PC-3 (cell line): ENCODE measurements at regions not wholly inside any gene's neighbourhood (a gene's known extent, or its start where the extent isn't known, plus 50 kb on each side); places are given as distances from the start of the nearest gene placed in this dataset.
A peak's percentile ranks its signal among the peaks of the same experiment; 100 is the strongest.

ENCODE experiments used
- ATAC-seq: fragments of 200-7000 bp; cut with Tn5 transposase; 2 replicates; pipeline ENCODE4 v1.9.1; 2020; ENCODE audit warnings: mild to moderate bottlenecking, moderate library complexity
- BruUV-seq: library from RNA; stranded (reverse); fragments of 400-500 nt; replicated peaks from 2 replicates; lab custom pipeline; 2021; lab: Mats Ljungman, UMichigan
- CTCF ChIA-PET: fragments of 300-600 bp; sonication (Branson Sonifier 250); formaldehyde crosslinking; loops from one replicate; lab custom pipeline; 2022; ENCODE audit warnings: antibody characterized with exemption; lab: Charles Lee
- POLR2A ChIA-PET: fragments of 300-600 bp; sonication (Branson Sonifier 250); formaldehyde crosslinking; loops from one replicate; lab custom pipeline; 2022; ENCODE audit warnings: antibody characterized with exemption; ENCODE audit not compliant: unreplicated experiment; lab: Charles Lee
- DNase-seq: peaks from one replicate; pipeline ENCODE4 v3.0.0-alpha.2; 2015
- H2AFZ ChIP-seq: fragments of 300-600 bp; sonication (generic); 2 replicates; pipeline ENCODE4 v1.6.0; 2016; ENCODE audit warnings: antibody characterized with exemption, low read length
- H3F3A ChIP-seq: fragments of 300-600 bp; sonication (generic); one replicate; pipeline ENCODE4 v1.6.0; 2017; ENCODE audit warnings: antibody characterized with exemption, low read length, control low read depth, mild to moderate bottlenecking; ENCODE audit not compliant: unreplicated experiment
- H3K27ac ChIP-seq: fragments of 300-600 bp; sonication (generic); 2 replicates; pipeline ENCODE4 v1.5.1; 2016; ENCODE audit warnings: mild to moderate bottlenecking, low read length
- H3K27me3 ChIP-seq: fragments of 300-600 bp; sonication (generic); 2 replicates; pipeline ENCODE4 v1.6.1; 2016; ENCODE audit warnings: low read length, mixed read lengths
- H3K36me3 ChIP-seq: fragments of 300-600 bp; sonication (generic); 2 replicates; pipeline ENCODE4 v1.6.1; 2016; ENCODE audit warnings: low read depth, mixed run types, low read length, mixed read lengths
- H3K4me1 ChIP-seq: fragments of 300-600 bp; sonication (generic); 2 replicates; pipeline ENCODE4 v1.5.1; 2016; ENCODE audit warnings: low read length; ENCODE audit not compliant: insufficient read depth
- H3K4me2 ChIP-seq: fragments of 300-600 bp; sonication (generic); 2 replicates; pipeline ENCODE4 v1.6.0; 2016; ENCODE audit warnings: low read length
- H3K4me3 ChIP-seq: fragments of 300-600 bp; sonication (generic); 2 replicates; pipeline ENCODE4 v1.5.1; 2016; ENCODE audit warnings: mild to moderate bottlenecking, low read length, mixed read lengths
- H3K79me2 ChIP-seq: fragments of 300-600 bp; sonication (generic); 2 replicates; pipeline ENCODE4 v1.6.1; 2017; ENCODE audit warnings: low read length, mixed read lengths
- H3K9ac ChIP-seq: fragments of 300-600 bp; sonication (generic); 2 replicates; pipeline ENCODE4 v1.6.0; 2016; ENCODE audit warnings: mild to moderate bottlenecking, low read length
- H3K9me2 ChIP-seq: fragments of 300-600 bp; sonication (generic); replicated peaks from 2 replicates; pipeline ENCODE4 v1.6.1; 2016; ENCODE audit warnings: mixed run types, low read length, mixed read lengths
- H3K9me3 ChIP-seq: fragments of 300-600 bp; sonication (generic); 2 replicates; pipeline ENCODE4 v1.6.1; 2016; ENCODE audit warnings: low read length, mixed read lengths
- H4K20me1 ChIP-seq: fragments of 300-600 bp; sonication (generic); 2 replicates; pipeline ENCODE4 v1.6.1; 2016; ENCODE audit warnings: low read length, mixed read lengths
- CTCF ChIP-seq: fragments of 300-600 bp; sonication (generic); conservative IDR thresholded peaks from 2 replicates; pipeline ENCODE4 v1.5.1; 2017; ENCODE audit warnings: antibody characterized with exemption, low read depth, mild to moderate bottlenecking, low read length
- EZH2 ChIP-seq: fragments of 300-600 bp; sonication (generic); IDR thresholded peaks from one replicate; pipeline ENCODE4 v1.6.1; 2017; ENCODE audit warnings: antibody characterized with exemption, mild to moderate bottlenecking, low read length; ENCODE audit not compliant: unreplicated experiment
- EZH2phosphoT487 ChIP-seq: fragments of 300-600 bp; sonication (generic); IDR thresholded peaks from 2 replicates; pipeline ENCODE4 v1.6.1; 2018; ENCODE audit warnings: mild to moderate bottlenecking, antibody characterized with exemption, low read length, borderline replicate concordance
- intact Hi-C: fragments of 100-400 bp; cut with micrococcal nuclease; formaldehyde crosslinking; loops from 2 replicates; pipeline ENCODE4 v1.9.0; 2023

GRCh38 chr14:50012644-50013043, 103.7 kb downstream of the VCPKMT start:
- BruUV-seq = no TSS peak
- ChIA-PET CTCF (interaction anchor here (0.6 kb wide), 1 partner anchor 1155 kb away, joined by 4 read pairs; no protein-coding TSS in a partner anchor), POLR2A (interaction anchor here (0.6 to 1.0 kb wide), 2 partner anchors 11 to 137 kb away, joined by 4 read pairs; no protein-coding TSS in a partner anchor)
- intact Hi-C loops = no loop called here
- no peaks in the 10 kb centered on the region for H3K27me3 ChIP-seq
- TF ChIP-seq CTCF = no peak
- TF ChIP-seq EZH2phosphoT487 = no peak
- TF ChIP-seq EZH2 = no peak
- peak overlapping the region; percentile 96 for H3K27ac ChIP-seq
- peaks cover 45% of the 10 kb centered on the region for H3K4me1 ChIP-seq
- peaks cover 8% of the 10 kb centered on the region for H3F3A ChIP-seq
- no peaks in the 10 kb centered on the region for H4K20me1 ChIP-seq
- peak overlapping the region; percentile 14; the same call in 1 of the 2 replicates for H3K9ac ChIP-seq
- no peak overlapping the region for H2AFZ ChIP-seq
- H3K9me3 ChIP-seq = no peaks in the 10 kb centered on the region
- no peak overlapping the region for H3K4me3 ChIP-seq
- ATAC-seq (no peak), DNase-seq (peak; percentile 33)
- H3K4me2 ChIP-seq = no peak overlapping the region
- H3K79me2 ChIP-seq = no peaks in the 10 kb centered on the region
- no peaks in the 10 kb centered on the region for H3K36me3 ChIP-seq
- no peaks in the 10 kb centered on the region for H3K9me2 ChIP-seq

- Histone ChIP-seq H3K79me2 (no peaks in the 10 kb centered on the region), H3K36me3 (no peaks in the 10 kb centered on the region), H3K27me3 (no peaks in the 10 kb centered on the region), H3K9me3 (no peaks in the 10 kb centered on the region), H3K27ac (peak overlapping the region; percentile 96), H3F3A (peaks cover 8% of the 10 kb centered on the region), H4K20me1 (no peaks in the 10 kb centered on the region), H3K4me1 (peaks cover 46% of the 10 kb centered on the region), H2AFZ (0 out of 2 replicates have a peak overlapping the region, but pooled peaks have one; percentile 4), H3K4me2 (peak overlapping the region; percentile 35), H3K9me2 (no peaks in the 10 kb centered on the region), H3K9ac (peak overlapping the region; percentile 71), H3K4me3 (no peak overlapping the region)
- intact Hi-C loops = no loop called here
- DNase-seq (peak; percentile 95), ATAC-seq (peak; percentile 88)
- POLR2A ChIA-PET = interaction anchor here (0.6 to 1.0 kb wide), 3 partner anchors 12 to 137 kb away, joined by 3 to 4 read pairs (median 4); no protein-coding TSS in a partner anchor
- TSS peak; percentile 86 for BruUV-seq
- TF ChIP-seq CTCF = no peak
- no peak for TF ChIP-seq EZH2
- TF ChIP-seq EZH2phosphoT487 = no peak
- CTCF ChIA-PET = interaction anchor here (0.6 kb wide), 1 partner anchor 1155 kb away, joined by 4 read pairs; no protein-coding TSS in a partner anchor
These were observed 103.0 kb downstream of the VCPKMT start for GRCh38 chr14:50013198-50013918.

- H3K4me3 ChIP-seq = no peak overlapping the region
- H3K9me2 ChIP-seq = no peaks in the 10 kb centered on the region
- no peaks in the 10 kb centered on the region for H3K9me3 ChIP-seq
- H3K4me2 ChIP-seq = peak overlapping the region; percentile 35
- peak overlapping the region; percentile 96 for H3K27ac ChIP-seq
- H3K79me2 ChIP-seq = no peaks in the 10 kb centered on the region
- ATAC-seq (peak; percentile 2), DNase-seq (no peak)
- H3K27me3 ChIP-seq = no peaks in the 10 kb centered on the region
- BruUV-seq = TSS peak; percentile 44
- POLR2A ChIA-PET = interaction anchor here (0.6 kb wide), 1 partner anchor 52 kb away, joined by 3 read pairs; no protein-coding TSS in a partner anchor
- peaks cover 46% of the 10 kb centered on the region for H3K4me1 ChIP-seq
- peaks cover 8% of the 10 kb centered on the region for H3F3A ChIP-seq
- H3K36me3 ChIP-seq = no peaks in the 10 kb centered on the region
- CTCF ChIA-PET = no interaction called here
- peak overlapping the region; percentile 71 for H3K9ac ChIP-seq
- no peaks in the 10 kb centered on the region for H4K20me1 ChIP-seq
- 0 out of 2 replicates have a peak overlapping the region, but pooled peaks have one; percentile 4 for H2AFZ ChIP-seq
- TF ChIP-seq EZH2 (no peak), CTCF (no peak), EZH2phosphoT487 (no peak)
- intact Hi-C loops = no loop called here
These were observed 102.4 kb downstream of the VCPKMT start for GRCh38 chr14:50013934-50014333.
